Breast epithelium (tissue), 4 donors: ENCODE measurements at regions not wholly inside any gene's neighbourhood (a gene's known extent, or its start where the extent isn't known, plus 50 kb on each side); places are given as distances from the start of the nearest gene placed in this dataset.
"Not testable (repeated sequence)": the region's sequence is repeated elsewhere in the genome, so short reads cannot be mapped to it uniquely, and the experiment has no call there.

Source experiments
- DNase-seq, 2 donors: peaks; one replicate each; pipeline ENCODE4 v3.0.0-alpha.2; 2019; ENCODE audit warnings: low spot score in 2 of 2
- H3K27ac ChIP-seq, 2 donors: fragments of 200-600 bp; sonication (generic) in 1 of 2; one replicate each; pipeline ENCODE4 v1.5.1; 2016 to 2019; ENCODE audit warnings: mild to moderate bottlenecking in 1 of 2
- H3K27me3 ChIP-seq, 2 donors: fragments of 200-600 bp; sonication (generic) in 1 of 2; one replicate each; pipeline versions ENCODE4 v1.5.1 to v1.6.0; 2017 to 2019; ENCODE audit warnings: control low read depth in 1 of 2, mild to moderate bottlenecking in 1 of 2
- H3K36me3 ChIP-seq: fragments of 200-600 bp; one replicate; pipeline ENCODE4 v1.5.1; 2019
- H3K4me1 ChIP-seq, 2 donors: fragments of 200-600 bp; sonication (generic); one replicate each; pipeline ENCODE4 v1.5.1; 2016 to 2019; ENCODE audit warnings: control low read depth in 1 of 2
- H3K4me3 ChIP-seq, 3 donors: fragments of 200-600 bp; sonication (generic); 1 replicate in 2 of 3; 2 replicates in 1 of 3; pipeline ENCODE4 v1.5.1; 2016 to 2019; ENCODE audit warnings: mild to moderate bottlenecking in 3 of 3, moderate library complexity in 2 of 3
- H3K9me3 ChIP-seq, 2 donors: fragments of 200-600 bp; sonication (generic) in 1 of 2; one replicate each; pipeline ENCODE4 v1.5.1; 2016 to 2019; ENCODE audit warnings: control low read depth in 1 of 2
- POLR2A ChIP-seq: fragments of 450-650 bp; IDR thresholded peaks from one replicate; pipeline ENCODE4 v1.6.1; 2016; ENCODE audit warnings: antibody characterized with exemption, mild to moderate bottlenecking, moderate library complexity
- POLR2AphosphoS5 ChIP-seq, 3 donors: sonication (generic); formaldehyde crosslinking; IDR thresholded peaks; one replicate each; pipeline ENCODE4 v1.6.1; 2017; ENCODE audit warnings: antibody characterized with exemption in 3 of 3
- intact Hi-C: fragments of 100-400 bp; cut with DNase I; formaldehyde crosslinking; loops from one replicate; pipeline ENCODE4 v1.15.1; 2023; ENCODE audit warnings: low total_unique reads
- TF ChIP-seq, protein P1 (sequence below), 3 donors: fragments of 450-650 bp; IDR thresholded peaks; one replicate each; pipeline ENCODE4 v1.5.1; 2016 to 2017; ENCODE audit warnings: antibody characterized with exemption in 3 of 3, mild to moderate bottlenecking in 3 of 3, moderate library complexity in 3 of 3

DNA sequence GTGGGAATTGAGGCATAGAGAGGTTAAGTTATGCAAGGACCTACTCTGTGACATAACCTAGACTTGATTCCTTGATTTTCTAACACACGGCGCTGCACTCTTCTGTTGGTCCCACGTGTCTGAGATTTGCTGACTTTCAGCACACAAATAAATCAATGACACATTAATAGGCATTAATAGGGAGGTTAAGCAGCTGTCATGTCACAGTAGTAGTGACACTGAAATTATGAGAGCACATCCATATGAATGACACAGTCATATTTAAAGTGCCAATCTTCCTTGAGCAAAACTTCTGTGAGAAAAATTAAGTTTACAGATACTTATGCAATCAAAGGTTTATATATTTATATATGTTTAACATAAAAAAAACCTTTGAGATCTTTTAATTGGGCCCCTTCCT, 805.4 kb upstream of the SORCS1 start:
- Histone ChIP-seq H3K4me3 (no peak overlapping the region), H3K4me1 (no peaks in the 10 kb centered on the region), H3K9me3 (no peaks in the 10 kb centered on the region), H3K27me3 (no peaks in the 10 kb centered on the region), H3K27ac (no peak overlapping the region), H3K36me3 (no peaks in the 10 kb centered on the region)
- intact Hi-C loops = no loop called here
- no peak for DNase-seq
- TF ChIP-seq POLR2A (no peak), POLR2AphosphoS5 (IDR thresholded peaks at IDR 0.05) (no peak)
- TF ChIP-seq, protein P1, sequence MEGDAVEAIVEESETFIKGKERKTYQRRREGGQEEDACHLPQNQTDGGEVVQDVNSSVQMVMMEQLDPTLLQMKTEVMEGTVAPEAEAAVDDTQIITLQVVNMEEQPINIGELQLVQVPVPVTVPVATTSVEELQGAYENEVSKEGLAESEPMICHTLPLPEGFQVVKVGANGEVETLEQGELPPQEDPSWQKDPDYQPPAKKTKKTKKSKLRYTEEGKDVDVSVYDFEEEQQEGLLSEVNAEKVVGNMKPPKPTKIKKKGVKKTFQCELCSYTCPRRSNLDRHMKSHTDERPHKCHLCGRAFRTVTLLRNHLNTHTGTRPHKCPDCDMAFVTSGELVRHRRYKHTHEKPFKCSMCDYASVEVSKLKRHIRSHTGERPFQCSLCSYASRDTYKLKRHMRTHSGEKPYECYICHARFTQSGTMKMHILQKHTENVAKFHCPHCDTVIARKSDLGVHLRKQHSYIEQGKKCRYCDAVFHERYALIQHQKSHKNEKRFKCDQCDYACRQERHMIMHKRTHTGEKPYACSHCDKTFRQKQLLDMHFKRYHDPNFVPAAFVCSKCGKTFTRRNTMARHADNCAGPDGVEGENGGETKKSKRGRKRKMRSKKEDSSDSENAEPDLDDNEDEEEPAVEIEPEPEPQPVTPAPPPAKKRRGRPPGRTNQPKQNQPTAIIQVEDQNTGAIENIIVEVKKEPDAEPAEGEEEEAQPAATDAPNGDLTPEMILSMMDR (IDR thresholded peaks at IDR 0.05) = no peak

DNA sequence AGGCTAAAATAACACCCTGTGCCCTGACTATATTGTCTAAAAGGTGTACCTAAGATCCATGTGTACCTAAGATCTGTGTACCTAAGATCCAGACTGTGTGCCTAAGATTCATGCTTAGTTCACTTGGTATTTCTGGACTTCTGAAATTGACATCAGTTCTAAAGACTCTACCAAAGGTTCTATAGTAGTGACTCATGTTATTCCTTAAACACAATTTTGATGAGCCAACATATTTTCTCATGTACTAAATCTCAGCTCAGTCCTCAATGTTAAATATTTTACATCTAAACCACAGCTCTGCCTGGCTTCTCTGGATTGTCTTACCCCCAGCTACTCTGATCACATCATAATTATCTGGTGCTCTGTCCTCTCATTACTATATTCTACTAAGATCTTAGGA, 802.3 kb upstream of the SORCS1 start:
- Histone ChIP-seq H3K9me3 (no peaks in the 10 kb centered on the region), H3K36me3 (no peaks in the 10 kb centered on the region), H3K27me3 (no peaks in the 10 kb centered on the region), H3K4me1 (no peaks in the 10 kb centered on the region), H3K4me3 (no peak overlapping the region), H3K27ac (no peak overlapping the region)
- intact Hi-C loops = no loop called here
- TF ChIP-seq POLR2A = no peak
- TF ChIP-seq, protein P1 (IDR thresholded peaks at IDR 0.05) = no peak
- no peak for TF ChIP-seq POLR2AphosphoS5 (IDR thresholded peaks at IDR 0.05)
- no peak for DNase-seq

DNA sequence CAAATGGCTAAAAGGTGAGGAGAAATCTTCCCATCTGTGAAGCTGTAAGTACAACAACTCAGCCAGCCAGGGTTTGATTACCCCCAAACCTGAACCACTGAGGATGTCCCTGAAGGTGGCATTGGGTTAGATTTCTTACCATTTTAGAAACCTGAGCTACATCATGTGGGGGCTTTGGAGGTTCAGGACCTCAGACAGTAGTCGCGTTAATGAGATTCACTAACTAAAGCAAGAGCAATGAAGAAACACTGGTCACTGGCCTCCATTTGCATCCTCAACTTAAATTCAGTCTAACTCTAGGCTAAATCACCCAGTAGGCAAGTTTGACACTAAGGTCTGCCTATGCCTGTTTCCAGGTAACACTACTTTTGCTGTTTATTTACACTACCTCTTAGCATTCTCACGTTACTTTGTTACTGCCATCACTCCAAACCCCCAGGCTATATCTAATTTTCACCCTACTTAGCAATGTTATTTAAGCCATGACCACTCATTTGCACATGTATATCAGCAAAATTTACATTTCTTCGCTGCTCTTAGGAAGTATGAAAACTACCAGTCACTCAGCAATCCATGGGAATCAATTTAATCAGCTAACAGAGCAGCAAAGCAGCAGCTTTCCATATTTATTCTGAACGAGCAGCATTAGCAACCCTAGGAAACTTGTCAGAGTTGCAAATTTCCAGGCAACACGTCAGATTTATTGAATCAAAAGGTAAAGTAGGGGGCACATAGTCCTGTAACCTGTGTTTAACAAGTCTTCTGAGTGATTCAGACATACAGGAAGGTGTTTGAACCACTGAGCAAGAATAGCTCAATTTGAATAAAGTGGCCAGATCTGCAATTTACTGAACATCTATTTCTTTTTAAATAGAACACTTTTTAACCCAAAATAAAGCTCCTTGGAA, 788.4 kb upstream of the SORCS1 start:
- no peak overlapping the region for H3K27ac ChIP-seq
- H3K4me3 ChIP-seq = no peak overlapping the region
- no peak for DNase-seq
- H3K27me3 ChIP-seq = no peaks in the 10 kb centered on the region
- intact Hi-C loops = no loop called here
- peaks cover 0 to 5% of the 10 kb centered on the region in 2 donors for H3K9me3 ChIP-seq
- no peaks in the 10 kb centered on the region for H3K36me3 ChIP-seq
- H3K4me1 ChIP-seq = no peaks in the 10 kb centered on the region
- no peak for TF ChIP-seq POLR2AphosphoS5 (IDR thresholded peaks at IDR 0.05)
- no peak for TF ChIP-seq POLR2A
- TF ChIP-seq, protein P1 (IDR thresholded peaks at IDR 0.05) = no peak

DNA sequence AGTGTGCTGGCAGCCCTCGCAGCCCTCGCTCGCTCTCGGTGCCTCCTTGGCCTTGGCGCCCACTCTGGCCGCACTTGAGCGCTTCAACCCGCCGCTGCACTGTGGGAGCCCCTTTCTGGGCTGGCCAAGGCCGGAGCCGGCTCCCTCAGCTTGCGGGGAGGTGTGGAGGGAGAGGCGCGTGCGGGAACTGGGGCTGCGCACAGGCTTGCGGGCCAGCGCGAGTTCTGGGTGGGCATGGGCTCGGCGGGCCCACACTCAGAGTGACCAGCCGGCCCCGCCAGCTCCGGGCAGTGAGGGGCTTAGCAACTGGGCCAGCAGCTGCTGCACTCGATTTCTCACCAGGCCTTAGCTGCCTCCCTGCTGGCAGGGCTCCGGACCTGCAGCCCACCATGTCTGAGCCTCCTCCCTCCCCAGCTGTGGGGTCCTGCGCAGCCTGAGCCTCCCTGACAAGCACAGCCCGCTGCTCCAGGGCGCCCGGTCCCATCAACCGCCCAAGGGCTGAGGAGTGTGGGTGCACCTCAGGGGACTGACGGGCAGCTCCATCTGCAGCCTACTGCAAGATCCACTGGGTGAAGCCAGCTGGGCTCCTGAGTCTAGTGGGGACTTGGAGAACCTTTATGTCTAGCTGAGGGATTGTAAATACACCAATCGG, 786.0 kb upstream of the SORCS1 start:
- H3K27me3 ChIP-seq, intact Hi-C loops, H3K27ac ChIP-seq, H3K4me1 ChIP-seq, H3K4me3 ChIP-seq, H3K36me3 ChIP-seq, DNase-seq, H3K9me3 ChIP-seq: not testable (repeated sequence)

DNA sequence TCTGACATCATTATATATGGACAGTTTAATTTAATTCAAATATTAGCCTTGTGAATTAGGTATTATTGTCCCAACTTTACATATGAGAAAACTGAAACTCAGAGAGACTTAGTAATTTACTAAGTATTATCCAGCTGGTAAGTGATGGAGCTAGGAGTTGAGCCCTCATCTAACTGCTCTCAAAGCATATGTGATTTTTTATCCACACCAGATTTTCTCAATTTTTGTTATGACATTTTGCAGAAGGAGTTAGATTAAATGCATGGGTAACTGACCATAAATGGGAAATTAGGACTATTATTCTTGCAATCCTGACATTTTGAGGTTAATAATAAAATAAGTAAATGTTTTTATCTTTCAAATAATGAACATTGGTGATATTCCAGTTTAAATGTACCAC, 778.3 kb upstream of the SORCS1 start:
- Histone ChIP-seq H3K36me3 (no peaks in the 10 kb centered on the region), H3K9me3 (no peaks in the 10 kb centered on the region), H3K4me1 (no peaks in the 10 kb centered on the region), H3K27ac (no peak overlapping the region), H3K4me3 (no peak overlapping the region), H3K27me3 (no peaks in the 10 kb centered on the region)
- no peak for DNase-seq
- intact Hi-C loops = no loop called here
- TF ChIP-seq POLR2AphosphoS5 (IDR thresholded peaks at IDR 0.05) = no peak
- TF ChIP-seq, protein P1 (IDR thresholded peaks at IDR 0.05) = no peak
- TF ChIP-seq POLR2A = no peak
